Thoracic aorta (tissue), 2 donors: ENCODE measurements at regions not wholly inside any gene's neighbourhood (a gene's known extent, or its start where the extent isn't known, plus 50 kb on each side); places are given as distances from the start of the nearest gene placed in this dataset.

Source experiments
- ATAC-seq: fragments of 150-250 bp; one replicate; pipeline ENCODE4 v1.8.0; 2017; ENCODE audit warnings: low read depth; ENCODE audit not compliant: insufficient number of reproducible peaks, low FRiP score
- DNase-seq: peaks from one replicate; pipeline ENCODE4 v3.0.0-alpha.2; 2020; ENCODE audit warnings: low spot score
- H3K27ac ChIP-seq, 2 donors: fragments of 200-600 bp; sonication (generic); 1 replicate in 1 of 2; 2 replicates in 1 of 2; pipeline ENCODE4 v1.5.1; 2016; ENCODE audit warnings: mild to moderate bottlenecking in 2 of 2, moderate library complexity in 2 of 2
- H3K27me3 ChIP-seq: fragments of 200-600 bp; sonication (generic); replicated peaks from 2 replicates; pipeline ENCODE4 v1.6.0; 2016; ENCODE audit warnings: mild to moderate bottlenecking; ENCODE audit not compliant: insufficient read depth
- H3K36me3 ChIP-seq: fragments of 200-600 bp; sonication (generic); one replicate; pipeline ENCODE4 v1.5.1; 2016
- H3K4me1 ChIP-seq, 2 donors: fragments of 200-600 bp; sonication (generic); 1 replicate in 1 of 2; 2 replicates in 1 of 2; pipeline versions ENCODE4 v1.5.1 to v1.6.0; 2016; ENCODE audit warnings: low read depth in 2 of 2, mild to moderate bottlenecking in 1 of 2; ENCODE audit not compliant: control insufficient read depth in 1 of 2
- H3K4me3 ChIP-seq: fragments of 200-600 bp; sonication (generic); 2 replicates; pipeline ENCODE4 v1.5.1; 2016; ENCODE audit warnings: mild to moderate bottlenecking
- H3K9me3 ChIP-seq: fragments of 200-600 bp; sonication (generic); 2 replicates; pipeline ENCODE4 v1.5.1; 2016
- TF ChIP-seq, protein P1 (sequence below): fragments of 200-600 bp; sonication (generic); IDR thresholded peaks from one replicate; pipeline ENCODE4 v1.5.1; 2019; ENCODE audit warnings: antibody characterized with exemption

DNA sequence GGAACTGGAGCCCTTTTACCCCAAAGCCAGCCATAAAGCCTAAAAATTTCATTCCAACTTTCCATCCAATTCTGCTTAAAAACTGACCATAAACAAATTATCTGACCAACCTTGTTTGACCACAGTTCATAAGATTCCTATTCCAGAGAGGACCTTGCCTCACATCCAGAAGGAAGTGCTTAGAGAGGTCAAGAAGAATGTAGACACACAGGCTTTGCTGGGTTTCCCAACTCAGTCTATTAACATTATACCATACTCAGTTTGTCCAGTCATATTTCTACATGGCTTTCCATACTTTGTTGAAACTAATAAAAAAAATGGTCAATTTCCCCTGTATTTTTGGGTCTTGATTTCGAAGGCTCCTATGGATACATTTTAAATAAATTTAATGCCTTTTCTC is 1522.5 kb downstream of the ARAP2 start:
- H3K27me3 ChIP-seq: no peaks in the 10 kb centered on the region
- TF ChIP-seq, protein P1, sequence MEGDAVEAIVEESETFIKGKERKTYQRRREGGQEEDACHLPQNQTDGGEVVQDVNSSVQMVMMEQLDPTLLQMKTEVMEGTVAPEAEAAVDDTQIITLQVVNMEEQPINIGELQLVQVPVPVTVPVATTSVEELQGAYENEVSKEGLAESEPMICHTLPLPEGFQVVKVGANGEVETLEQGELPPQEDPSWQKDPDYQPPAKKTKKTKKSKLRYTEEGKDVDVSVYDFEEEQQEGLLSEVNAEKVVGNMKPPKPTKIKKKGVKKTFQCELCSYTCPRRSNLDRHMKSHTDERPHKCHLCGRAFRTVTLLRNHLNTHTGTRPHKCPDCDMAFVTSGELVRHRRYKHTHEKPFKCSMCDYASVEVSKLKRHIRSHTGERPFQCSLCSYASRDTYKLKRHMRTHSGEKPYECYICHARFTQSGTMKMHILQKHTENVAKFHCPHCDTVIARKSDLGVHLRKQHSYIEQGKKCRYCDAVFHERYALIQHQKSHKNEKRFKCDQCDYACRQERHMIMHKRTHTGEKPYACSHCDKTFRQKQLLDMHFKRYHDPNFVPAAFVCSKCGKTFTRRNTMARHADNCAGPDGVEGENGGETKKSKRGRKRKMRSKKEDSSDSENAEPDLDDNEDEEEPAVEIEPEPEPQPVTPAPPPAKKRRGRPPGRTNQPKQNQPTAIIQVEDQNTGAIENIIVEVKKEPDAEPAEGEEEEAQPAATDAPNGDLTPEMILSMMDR: no peak

DNA sequence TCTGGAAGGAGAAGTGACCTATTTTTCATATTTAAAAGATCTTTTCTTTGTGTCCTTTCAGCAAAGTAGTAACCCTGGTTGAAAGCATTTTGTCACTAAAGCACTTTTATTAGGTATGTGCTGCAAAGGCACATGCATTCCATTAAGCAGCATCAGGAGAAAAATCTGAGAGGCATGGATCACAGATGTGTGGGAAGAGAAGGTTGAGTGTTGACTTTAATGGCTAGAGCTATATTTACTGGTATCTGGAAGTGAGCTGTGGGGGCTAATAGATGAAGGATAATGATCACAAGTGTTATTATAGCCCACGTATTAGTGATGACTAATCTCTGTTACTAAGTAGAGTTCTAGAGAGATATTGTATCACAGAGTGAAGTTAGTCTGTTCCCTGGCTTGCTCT is 1520.7 kb downstream of the ARAP2 start:
- Histone ChIP-seq H3K4me1 (no peaks in the 10 kb centered on the region), H3K27me3 (no peaks in the 10 kb centered on the region), H3K27ac (no peak overlapping the region), H3K36me3 (no peaks in the 10 kb centered on the region), H3K4me3 (no peak overlapping the region), H3K9me3 (no peaks in the 10 kb centered on the region)
- TF ChIP-seq, protein P1: no peak
- DNase-seq: no peak
- no peak for ATAC-seq

More for the DNA sequence above, 1522.5 kb downstream of the ARAP2 start:
- no peak overlapping the region for H3K4me3 ChIP-seq
- DNase-seq: no peak
- no peak for ATAC-seq
- H3K9me3 ChIP-seq: no peaks in the 10 kb centered on the region
- no peaks in the 10 kb centered on the region for H3K4me1 ChIP-seq
- H3K27ac ChIP-seq: no peak overlapping the region
- no peaks in the 10 kb centered on the region for H3K36me3 ChIP-seq

DNA sequence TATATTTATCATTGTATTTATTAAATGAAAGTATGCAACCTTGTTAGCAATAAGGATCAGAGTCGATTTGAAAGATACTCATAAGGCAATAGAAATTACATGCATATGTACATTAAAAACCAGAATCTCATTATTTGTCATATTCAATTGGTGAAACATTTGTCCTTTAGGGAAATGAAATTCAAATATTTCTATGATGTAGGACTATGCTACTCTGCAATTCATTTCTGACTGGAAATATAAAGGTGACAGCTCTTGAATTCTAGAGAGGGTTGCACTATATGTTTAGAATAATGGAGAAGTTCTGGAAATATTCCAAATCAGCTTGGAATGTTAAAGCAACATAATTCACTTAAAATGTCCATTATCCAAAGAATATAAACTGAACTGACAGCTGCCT is 1519.8 kb downstream of the ARAP2 start:
- H3K27me3 ChIP-seq: no peaks in the 10 kb centered on the region
- no peaks in the 10 kb centered on the region for H3K9me3 ChIP-seq
- H3K27ac ChIP-seq: no peak overlapping the region
- H3K4me3 ChIP-seq: no peak overlapping the region
- no peaks in the 10 kb centered on the region for H3K36me3 ChIP-seq
- ATAC-seq (no peak), DNase-seq (no peak)
- TF ChIP-seq, protein P1: no peak
- H3K4me1 ChIP-seq: no peaks in the 10 kb centered on the region

DNA sequence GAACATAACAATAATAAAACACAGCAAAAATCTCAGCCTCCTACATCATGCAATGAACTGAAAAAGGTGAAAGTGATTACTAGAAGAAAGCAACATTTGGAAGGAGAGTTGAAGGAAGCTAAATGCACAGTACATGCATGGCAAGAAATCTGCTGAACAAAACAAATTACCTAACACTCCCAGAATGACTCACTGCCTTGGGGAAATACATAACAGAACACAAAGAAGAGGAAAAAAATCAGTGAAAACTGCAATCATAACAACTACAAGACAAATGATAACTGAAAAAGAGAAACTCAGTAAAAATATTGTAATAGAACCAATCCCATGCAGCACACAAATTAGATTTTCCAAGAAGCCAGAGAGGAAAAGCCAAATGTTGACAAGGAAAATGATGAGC is 1513.2 kb downstream of the ARAP2 start:
- no peak for ATAC-seq
- no peak overlapping the region for H3K27ac ChIP-seq
- no peaks in the 10 kb centered on the region for H3K4me1 ChIP-seq
- DNase-seq: no peak
- no peak overlapping the region for H3K4me3 ChIP-seq
- H3K27me3 ChIP-seq: no peaks in the 10 kb centered on the region
- TF ChIP-seq, protein P1: no peak
- H3K36me3 ChIP-seq: no peaks in the 10 kb centered on the region
- H3K9me3 ChIP-seq: no peaks in the 10 kb centered on the region

DNA sequence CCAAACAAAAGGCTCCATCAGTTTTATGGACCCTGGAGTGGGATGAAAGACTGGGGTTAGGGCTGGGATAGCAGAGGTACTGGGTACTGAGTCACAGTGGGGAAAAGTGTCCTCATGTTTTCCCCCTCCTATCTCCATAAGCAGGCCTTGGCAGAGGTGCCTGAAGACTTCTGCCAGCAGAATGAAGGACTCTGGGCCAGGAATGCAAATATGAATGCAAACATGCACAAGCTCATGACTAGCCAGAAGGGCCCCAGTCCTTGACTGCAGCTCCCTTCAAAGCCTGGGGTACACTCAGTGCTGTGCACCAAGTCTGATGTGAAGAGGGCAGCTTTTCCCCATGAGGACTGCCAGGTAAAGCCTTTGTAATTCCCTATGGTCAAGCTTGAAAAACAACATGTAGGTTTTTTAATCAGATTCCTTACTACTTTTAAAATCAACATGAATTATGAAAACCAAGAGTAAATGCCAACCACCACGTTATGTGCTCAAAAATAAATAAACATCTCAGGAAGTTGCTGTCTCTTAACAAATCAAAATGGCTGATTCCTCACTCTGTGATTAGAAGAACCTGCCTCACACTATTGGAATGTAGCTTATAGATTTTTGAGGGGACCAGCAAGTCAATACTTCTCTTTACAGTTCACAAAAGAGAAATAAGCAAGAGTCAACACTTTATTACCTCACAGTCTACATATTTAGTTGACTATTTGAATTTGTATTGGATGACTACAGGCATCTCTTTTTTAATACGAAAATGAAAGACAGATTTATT is 1512.0 kb downstream of the ARAP2 start:
- H3K9me3 ChIP-seq: no peaks in the 10 kb centered on the region
- H3K27ac ChIP-seq: no peak overlapping the region
- TF ChIP-seq, protein P1: no peak
- no peaks in the 10 kb centered on the region for H3K4me1 ChIP-seq
- no peaks in the 10 kb centered on the region for H3K36me3 ChIP-seq
- ATAC-seq (no peak), DNase-seq (no peak)
- no peak overlapping the region for H3K4me3 ChIP-seq
- H3K27me3 ChIP-seq: no peaks in the 10 kb centered on the region
